K562 (cell line): ENCODE measurements at regions not wholly inside any gene's neighbourhood (a gene's known extent, or its start where the extent isn't known, plus 50 kb on each side); places are given as distances from the start of the nearest gene placed in this dataset.
"Not testable (repeated sequence)": the region's sequence is repeated elsewhere in the genome, so short reads cannot be mapped to it uniquely, and the experiment has no call there.

Source experiments
- ATAC-seq: fragments of 200-7000 bp; cut with Tn5 transposase; 3 replicates; pipeline ENCODE4 v1.9.1; 2020; ENCODE audit warnings: moderate library complexity
- BruUV-seq: library from RNA; stranded (reverse); fragments of 400-500 nt; replicated peaks from 2 replicates; lab custom pipeline; 2021; lab: Mats Ljungman, UMichigan
- CTCF ChIA-PET: fragments of 300-600 bp; formaldehyde crosslinking; extraction: SDS; loops from one replicate; lab custom pipeline; 2021; ENCODE audit warnings: low intra/inter-chr PET ratio; lab: Yijun Ruan, JAX
- POLR2A ChIA-PET: fragments of 300-600, 350-650 bp; sonication (Branson Sonifier 250); formaldehyde crosslinking; extraction: SDS; loops from one replicate; lab custom pipeline; 2021; ENCODE audit warnings: antibody characterized with exemption, inconsistent platforms; lab: Yijun Ruan, JAX
- DNase-seq, 4 experiments: peaks; one replicate each; pipeline versions ENCODE4 v3.0.0 to v3.0.0-alpha.2; 2011 to 2018; ENCODE audit warnings: low spot score in 3 of 4, mixed read lengths in 3 of 4; ENCODE audit errors: extremely low read depth in 1 of 4
- FAIRE-seq: peaks from 2 replicates; lab custom pipeline; 2011; peaks lifted over from hg19 to GRCh38; lab: Jason Lieb, UNC
- H2AFZ ChIP-seq: 2 replicates; pipeline ENCODE4 v1.6.0; 2011; ENCODE audit warnings: low read depth, low read length, control low read depth, inconsistent platforms
- H3K27ac ChIP-seq: fragments of 200-600 bp; 3 replicates; pipeline ENCODE4 v1.8.0; 2011; ENCODE audit warnings: low read depth, mild to moderate bottlenecking, control low read depth, inconsistent platforms, low read length, moderate library complexity, mixed read lengths; ENCODE audit errors: extremely low read depth
- H3K27me3 ChIP-seq, 2 experiments: fragments of 300-600 bp in 1 of 2; 2 replicates in 1 of 2; 3 replicates in 1 of 2; pipeline versions ENCODE4 v1.6.0 to v1.8.0; 2011; ENCODE audit warnings: inconsistent platforms in 2 of 2, low read length in 2 of 2, mild to moderate bottlenecking in 1 of 2, mixed read lengths in 1 of 2, moderate library complexity in 1 of 2; ENCODE audit not compliant: control insufficient read depth in 2 of 2, insufficient read depth in 2 of 2
- H3K36me3 ChIP-seq: fragments of 300-600 bp; 3 replicates; pipeline ENCODE4 v1.8.0; 2011; ENCODE audit warnings: mild to moderate bottlenecking, low read length, inconsistent platforms; ENCODE audit not compliant: control insufficient read depth, insufficient read depth
- H3K4me1 ChIP-seq, 2 experiments: fragments of 200-600 bp in 1 of 2; replicated peaks in 1 of 2; 2 replicates in 1 of 2; 3 replicates in 1 of 2; pipeline versions ENCODE4 v1.5.1 to v1.8.0; 2011; ENCODE audit warnings: inconsistent platforms in 2 of 2, low read length in 2 of 2, mild to moderate bottlenecking in 1 of 2, mixed read lengths in 1 of 2, moderate library complexity in 1 of 2; ENCODE audit not compliant: control insufficient read depth in 2 of 2, insufficient read depth in 2 of 2
- H3K4me2 ChIP-seq: 2 replicates; pipeline ENCODE4 v1.6.1; 2011; ENCODE audit warnings: low read length, control low read depth, inconsistent platforms, mixed read lengths; ENCODE audit not compliant: insufficient read depth
- H3K4me3 ChIP-seq: fragments of 200-600 bp; sonication (generic), shearing (Covaris generic); 2 replicates; pipeline ENCODE4 v1.5.1; 2016; ENCODE audit warnings: control low read depth, inconsistent platforms
- H3K79me2 ChIP-seq: fragments of 200-600 bp; 3 replicates; pipeline ENCODE4 v1.8.0; 2011; ENCODE audit warnings: low read length, inconsistent platforms; ENCODE audit not compliant: control insufficient read depth, insufficient read depth
- H3K9ac ChIP-seq, 2 experiments: 2 replicates each; pipeline versions ENCODE4 v1.6.0 to v1.6.1; 2011; ENCODE audit warnings: low read depth in 2 of 2, low read length in 2 of 2, control low read depth in 1 of 2, inconsistent platforms in 1 of 2, mild to moderate bottlenecking in 1 of 2, mixed read lengths in 1 of 2; ENCODE audit not compliant: insufficient read depth in 1 of 2
- H3K9me1 ChIP-seq: one replicate; pipeline ENCODE4 v1.6.0; 2011; ENCODE audit warnings: inconsistent platforms, mild to moderate bottlenecking, low read length, moderate library complexity; ENCODE audit not compliant: control insufficient read depth, insufficient read depth
- H3K9me3 ChIP-seq: replicated peaks from 2 replicates; pipeline ENCODE4 v1.5.1; 2011; ENCODE audit warnings: low read depth, low read length, inconsistent platforms; ENCODE audit not compliant: control insufficient read depth, insufficient read depth
- H4K20me1 ChIP-seq: replicated peaks from 2 replicates; pipeline ENCODE4 v1.6.1; 2011; ENCODE audit warnings: low read length, inconsistent platforms, mixed read lengths; ENCODE audit not compliant: control insufficient read depth, insufficient read depth
- CEBPB ChIP-seq: fragments of 450-650 bp; IDR thresholded peaks from 2 replicates; pipeline ENCODE4 v1.6.1; 2016; ENCODE audit warnings: missing genetic modification characterization, missing compliant biosample characterization
- CEBPG ChIP-seq, 3 experiments: fragments of 200-800 bp in 1 of 3; sonication (Bioruptor generic) in 1 of 3; sonication (generic) in 1 of 3; formaldehyde crosslinking in 1 of 3; IDR thresholded peaks in 2 of 3; conservative IDR thresholded peaks in 1 of 3; 2 replicates each; pipeline versions ENCODE4 v1.6.1 to v1.8.0; 2016 to 2022; ENCODE audit warnings: missing compliant biosample characterization in 2 of 3, missing genetic modification characterization in 2 of 3, mild to moderate bottlenecking in 1 of 3, missing genetic modification reagents in 1 of 3
- ETV6 ChIP-seq, 3 experiments: fragments of 150-350 bp in 1 of 3; sonication (generic) in 1 of 3; formaldehyde crosslinking in 1 of 3; IDR thresholded peaks; 2 replicates each; pipeline versions ENCODE4 v1.6.1 to v1.8.0; 2014 to 2022; ENCODE audit warnings: borderline replicate concordance in 2 of 3, low read depth in 2 of 3, antibody characterized with exemption in 1 of 3, low read length in 1 of 3, mild to moderate bottlenecking in 1 of 3, missing genetic modification reagents in 1 of 3
- ZNF316 ChIP-seq: fragments of 450-650 bp; IDR thresholded peaks from 2 replicates; pipeline ENCODE4 v1.6.1; 2016
- ZNF384 ChIP-seq: IDR thresholded peaks from 2 replicates; pipeline ENCODE4 v1.6.1; 2012; ENCODE audit warnings: low read depth, low read length, improper control_type of control experiment
- WGBS: fragments of 100-300 bp; shearing (Covaris generic); methylation state at CpG from one replicate; pipeline ENCODE4 v1.1.6; 2016; ENCODE audit warnings: low coverage, mixed read lengths; ENCODE audit not compliant: insufficient coverage; ENCODE audit errors: missing lambda C conversion rate; 5-methylcytosine and 5-hydroxymethylcytosine counted together
- in situ Hi-C: fragments of 300-500 bp; cut with MboI; formaldehyde crosslinking; loops from 4 replicates; pipeline ENCODE4 v1.15.0; 2018; ENCODE audit warnings: inconsistent platforms, mixed read lengths
- intact Hi-C: fragments of 100-400 bp; cut with micrococcal nuclease; formaldehyde crosslinking; loops from 2 replicates; pipeline ENCODE4 v1.14.2; 2022
- TF ChIP-seq, protein P1 (sequence below), 2 experiments: fragments of 450-650 bp in 1 of 2; sonication (generic) in 1 of 2; formaldehyde crosslinking in 1 of 2; IDR thresholded peaks in 1 of 2; conservative IDR thresholded peaks in 1 of 2; 2 replicates each; pipeline versions ENCODE4 v1.6.1 to v1.8.1; 2016 to 2023; ENCODE audit warnings: mild to moderate bottlenecking in 2 of 2, moderate library complexity in 2 of 2, inconsistent platforms in 1 of 2, missing genetic modification reagents in 1 of 2

DNA sequence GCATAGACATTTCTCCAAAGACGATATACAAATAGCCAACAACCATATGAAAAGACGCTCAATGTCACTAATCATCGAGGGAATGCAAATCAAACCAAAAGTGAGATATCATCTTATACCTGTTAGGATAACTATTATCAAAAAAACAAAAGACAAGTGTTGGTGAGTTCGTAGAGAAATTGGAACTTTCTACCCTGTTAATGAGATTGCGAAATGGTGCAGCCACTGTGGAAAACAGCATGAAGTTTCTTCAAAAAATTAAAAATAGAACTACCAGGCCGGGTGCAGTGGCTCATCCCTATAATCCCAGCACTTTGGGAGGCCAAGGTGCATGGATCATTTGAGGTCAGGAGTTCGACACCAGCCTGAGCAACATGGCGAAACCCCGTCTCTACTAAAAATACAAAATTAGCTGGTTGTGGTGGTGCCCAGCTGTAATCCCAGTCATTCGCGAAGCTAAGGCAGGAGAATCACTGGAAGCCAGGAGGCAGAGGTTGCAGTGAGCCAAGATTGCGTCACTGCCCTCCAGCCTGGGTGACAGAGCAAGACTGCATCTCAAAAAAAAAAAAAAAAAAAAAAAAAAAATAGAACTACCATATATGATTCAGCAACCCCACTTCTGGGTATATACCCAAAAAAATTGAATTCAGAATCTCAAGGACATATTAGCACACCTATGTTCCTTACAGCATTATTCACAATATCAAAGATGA lies 170.0 kb upstream of the ZNF184 start:
- intact Hi-C loops (no loop called here), in situ Hi-C loops (no loop called here)
- no peak for FAIRE-seq
- BruUV-seq: no TSS peak
- H3K9me3 ChIP-seq: no peaks in the 10 kb centered on the region
- H3K4me3 ChIP-seq: no peak overlapping the region
- ATAC-seq: no peak
- POLR2A ChIA-PET: interaction anchor here (2.1 kb wide), 1 partner anchor 12 kb away, joined by 9 read pairs; no protein-coding TSS in a partner anchor
- no peaks in the 10 kb centered on the region for H3K36me3 ChIP-seq
- peaks cover 7 to 8% of the 10 kb centered on the region in 2 experiments; a peak in 4 of 5 replicates for H3K4me1 ChIP-seq
- H3K79me2 ChIP-seq: no peaks in the 10 kb centered on the region
- no peak overlapping the region for H3K4me2 ChIP-seq
- TF ChIP-seq, protein P1, sequence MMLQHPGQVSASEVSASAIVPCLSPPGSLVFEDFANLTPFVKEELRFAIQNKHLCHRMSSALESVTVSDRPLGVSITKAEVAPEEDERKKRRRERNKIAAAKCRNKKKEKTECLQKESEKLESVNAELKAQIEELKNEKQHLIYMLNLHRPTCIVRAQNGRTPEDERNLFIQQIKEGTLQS (IDR thresholded peaks at IDR 0.05): peak; percentile 71
- TF ChIP-seq, protein P1 (CRISPR knock-in tag; conservative IDR thresholded peaks at IDR 0.05): no peak
- TF ChIP-seq CEBPG (CRISPR knock-in tag; IDR thresholded peaks at IDR 0.05) (peak; percentile 54), CEBPG (tag; conservative IDR thresholded peaks at IDR 0.05 in 1 of 2, IDR thresholded peaks at IDR 0.05 in 1 of 2) (peak; percentile 50 to 75; a peak in 3 of 4 replicates), ETV6 (IDR thresholded peaks at IDR 0.05; ENCODE audit: borderline replicate concordance in 1 of 2, low read depth in 2 of 2, low read length in 1 of 2) (no peak), ETV6 (CRISPR knock-in tag; IDR thresholded peaks at IDR 0.05; ENCODE audit: borderline replicate concordance) (no peak), ZNF384 (peak; percentile 55; the same call in 1 of the 2 replicates), ZNF316 (peak; percentile 7; the same call in 1 of the 2 replicates), CEBPB (tag) (peak; percentile 90)
- no peak overlapping the region for H3K27ac ChIP-seq
- CTCF ChIA-PET: no interaction called here
- no peak for DNase-seq
- 84% methylated on average over 11 of the region's 12 CpGs for WGBS
- H2AFZ ChIP-seq: no peak overlapping the region
- no peaks in the 10 kb centered on the region for H4K20me1 ChIP-seq
- H3K27me3 ChIP-seq: no peaks in the 10 kb centered on the region
- no peak overlapping the region for H3K9ac ChIP-seq
- H3K9me1 ChIP-seq: no peaks in the 10 kb centered on the region

DNA sequence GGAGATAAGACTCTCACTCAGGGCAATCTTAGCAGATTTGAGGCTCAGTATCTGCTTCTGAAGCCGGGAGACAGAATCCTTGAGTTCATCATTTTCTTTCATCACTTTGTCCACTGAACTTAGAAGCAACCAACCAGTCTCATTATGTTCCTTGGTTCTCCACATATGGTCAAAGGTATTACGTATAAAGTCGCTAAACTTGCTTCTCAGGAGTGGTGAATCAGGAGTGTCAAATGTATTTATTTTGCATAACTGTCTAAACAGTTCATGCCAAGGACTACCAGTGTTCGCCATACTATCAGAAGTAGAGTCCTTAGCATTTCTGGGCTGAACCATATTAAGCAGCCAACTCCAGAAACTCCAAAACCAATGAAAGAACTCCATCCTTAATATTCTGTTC lies 163.0 kb upstream of the ZNF184 start:
- ATAC-seq, H3K9ac ChIP-seq, H3K79me2 ChIP-seq, in situ Hi-C loops, H3K4me2 ChIP-seq, FAIRE-seq, BruUV-seq, H3K4me1 ChIP-seq, H3K36me3 ChIP-seq, H2AFZ ChIP-seq, H3K27me3 ChIP-seq, DNase-seq, H4K20me1 ChIP-seq, H3K4me3 ChIP-seq, intact Hi-C loops, H3K9me1 ChIP-seq, CTCF ChIA-PET, H3K27ac ChIP-seq: not testable (repeated sequence)
- POLR2A ChIA-PET: interaction anchor here (0.5 to 0.8 kb wide), 2 partner anchors 487 to 1994 kb away, joined by 3 read pairs; no protein-coding TSS in a partner anchor
- peaks cover 12% of the 10 kb centered on the region for H3K9me3 ChIP-seq
- 45% methylated on average over 4 of the region's 4 CpGs for WGBS
